GM18861 (cell line): ENCODE measurements at regions not wholly inside any gene's neighbourhood (a gene's known extent, or its start where the extent isn't known, plus 50 kb on each side); places are given as distances from the start of the nearest gene placed in this dataset.

Experiments used
- ATAC-seq: cut with Tn5 transposase; IDR thresholded peaks from one replicate; pipeline ENCODE4 v1.9.1; 2021; ENCODE audit not compliant: unreplicated experiment

GRCh38 chr21:43333298-43334062 is 93.5 kb downstream of the SIK1 start:
- no peak for ATAC-seq

DNA sequence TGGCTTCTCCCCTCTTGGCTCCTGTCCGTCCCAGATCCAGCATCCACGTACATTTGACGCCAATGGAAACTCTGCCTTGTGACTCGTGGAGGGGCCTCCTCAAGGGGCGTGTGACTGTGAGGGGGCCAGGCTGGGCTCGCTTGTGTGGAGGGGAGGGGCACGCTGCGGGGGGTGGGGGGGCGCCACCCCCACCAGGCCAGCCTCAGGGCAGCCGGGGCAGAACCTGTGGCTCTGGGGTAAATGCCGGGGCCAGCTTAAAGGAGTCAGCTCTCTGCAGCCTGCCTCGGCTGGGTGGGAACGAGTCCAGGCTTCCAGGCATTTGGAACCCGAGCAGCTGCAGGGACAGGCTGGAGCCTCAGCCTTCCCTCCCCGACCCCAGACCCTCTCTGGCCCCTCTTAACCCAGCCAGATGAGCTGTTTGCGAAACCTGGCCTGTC is 94.1 kb downstream of the SIK1 start:
- ATAC-seq = no peak

GRCh38 chr21:43331962-43332828 is 94.7 kb downstream of the SIK1 start:
- ATAC-seq = no peak

DNA sequence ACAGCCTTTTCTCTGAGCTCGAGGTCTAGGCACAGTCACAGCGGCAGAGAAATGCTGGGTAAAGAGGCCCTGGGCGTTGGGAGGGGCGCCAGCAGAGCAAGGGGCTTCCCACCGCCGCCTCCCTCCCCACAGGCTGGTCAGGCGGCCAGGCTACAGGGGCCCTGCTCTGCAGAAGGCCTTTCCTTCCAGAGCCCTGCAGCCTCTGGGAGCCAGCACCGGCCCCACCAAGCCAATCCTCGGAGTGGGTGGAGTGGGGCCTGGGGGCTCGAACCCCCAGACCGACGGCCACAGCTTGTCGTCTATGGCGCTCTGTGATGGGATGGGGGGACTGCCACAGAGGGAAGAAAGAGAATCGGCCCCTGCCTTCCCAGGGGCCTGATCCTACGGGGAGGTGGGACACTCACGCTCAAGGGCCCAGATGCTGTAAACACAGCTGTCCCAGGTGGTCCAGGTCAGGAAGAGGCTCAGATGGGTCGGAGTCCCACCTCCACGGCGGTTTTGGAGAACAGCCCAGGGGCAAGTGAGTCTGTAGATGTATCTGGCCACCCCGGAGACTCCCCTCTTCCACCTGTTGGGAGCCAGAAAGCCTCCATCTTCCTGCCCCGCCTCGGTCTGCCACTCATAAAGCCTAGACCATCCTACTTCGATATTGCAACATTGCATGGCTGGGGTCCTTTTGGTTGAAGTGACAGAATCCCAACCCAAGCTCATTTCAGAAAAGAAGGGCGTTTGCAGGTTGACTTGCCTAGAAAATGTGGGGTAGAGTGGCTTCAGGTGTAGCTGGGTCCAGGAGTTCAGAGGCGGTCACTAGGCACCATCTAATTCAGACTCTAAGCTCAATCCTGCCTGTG is 95.6 kb downstream of the SIK1 start:
- no peak for ATAC-seq

DNA sequence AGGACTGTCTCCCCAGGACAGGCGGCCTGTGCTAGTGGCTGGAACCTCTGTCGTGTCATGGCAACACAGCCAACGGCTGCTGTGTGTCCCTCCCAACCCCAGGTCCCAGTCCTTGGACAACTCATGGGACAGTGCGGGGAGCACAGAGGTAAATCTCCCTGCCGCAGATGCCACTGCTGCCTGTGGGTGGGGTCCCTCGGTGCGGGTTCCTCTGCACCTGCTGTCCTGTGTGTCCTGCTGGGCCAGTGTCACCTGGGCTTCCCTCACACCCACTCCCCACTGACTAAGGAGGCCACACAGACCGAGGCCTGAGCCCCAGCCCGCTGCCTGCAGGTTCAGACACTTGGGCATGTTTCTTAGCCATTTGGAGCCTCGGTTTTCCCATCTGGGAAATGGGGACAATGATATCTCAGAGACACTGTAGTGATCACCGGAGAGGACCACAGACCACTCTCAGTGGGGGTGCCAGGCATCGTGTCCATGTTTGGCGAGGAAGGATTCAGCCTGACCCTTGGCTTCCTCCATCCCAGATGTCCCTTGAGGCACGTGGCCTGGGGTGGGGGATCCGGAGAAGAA is 96.5 kb downstream of the SIK1 start:
- ATAC-seq = no peak

GRCh38 chr21:43329711-43330269 is 97.1 kb downstream of the SIK1 start:
- no peak for ATAC-seq

GRCh38 chr21:43328958-43329691 is 97.8 kb downstream of the SIK1 start:
- ATAC-seq = no peak

DNA sequence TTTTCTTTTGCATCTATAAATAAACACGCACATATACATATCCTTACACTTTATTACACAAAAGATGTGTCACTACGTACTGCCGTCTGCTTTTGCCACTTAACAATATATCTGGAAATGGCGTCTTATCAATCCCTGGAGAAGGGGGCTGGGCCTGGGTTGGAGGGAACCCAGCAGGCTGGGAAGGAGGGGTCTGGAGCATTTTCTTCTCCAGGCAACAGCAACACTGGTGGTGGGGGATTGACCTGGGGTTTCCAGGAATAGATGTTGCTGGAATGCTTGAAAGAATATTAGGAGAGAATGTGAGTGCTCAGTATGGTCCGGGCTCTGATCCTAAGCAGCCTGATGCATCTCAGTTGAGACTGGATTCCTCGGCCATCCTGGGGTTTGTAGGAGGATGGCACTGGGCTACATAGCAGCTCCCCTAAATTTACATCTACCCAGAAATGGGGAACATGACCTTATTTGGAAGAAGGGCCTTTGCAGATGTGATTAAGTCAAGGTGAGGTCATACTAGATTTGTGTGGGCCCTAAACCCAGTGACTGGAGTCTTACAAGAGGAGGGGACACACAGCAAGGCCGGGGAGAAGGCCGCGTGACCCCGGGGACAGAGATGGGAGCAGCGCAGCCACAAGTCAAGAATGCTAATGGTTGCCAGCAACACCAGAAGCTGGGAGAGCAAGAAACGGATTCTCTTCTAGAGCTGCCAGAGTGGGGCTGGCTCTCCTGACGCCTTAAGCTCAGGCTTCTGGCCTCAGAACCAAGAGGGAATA is 98.6 kb downstream of the SIK1 start:
- ATAC-seq = no peak

DNA sequence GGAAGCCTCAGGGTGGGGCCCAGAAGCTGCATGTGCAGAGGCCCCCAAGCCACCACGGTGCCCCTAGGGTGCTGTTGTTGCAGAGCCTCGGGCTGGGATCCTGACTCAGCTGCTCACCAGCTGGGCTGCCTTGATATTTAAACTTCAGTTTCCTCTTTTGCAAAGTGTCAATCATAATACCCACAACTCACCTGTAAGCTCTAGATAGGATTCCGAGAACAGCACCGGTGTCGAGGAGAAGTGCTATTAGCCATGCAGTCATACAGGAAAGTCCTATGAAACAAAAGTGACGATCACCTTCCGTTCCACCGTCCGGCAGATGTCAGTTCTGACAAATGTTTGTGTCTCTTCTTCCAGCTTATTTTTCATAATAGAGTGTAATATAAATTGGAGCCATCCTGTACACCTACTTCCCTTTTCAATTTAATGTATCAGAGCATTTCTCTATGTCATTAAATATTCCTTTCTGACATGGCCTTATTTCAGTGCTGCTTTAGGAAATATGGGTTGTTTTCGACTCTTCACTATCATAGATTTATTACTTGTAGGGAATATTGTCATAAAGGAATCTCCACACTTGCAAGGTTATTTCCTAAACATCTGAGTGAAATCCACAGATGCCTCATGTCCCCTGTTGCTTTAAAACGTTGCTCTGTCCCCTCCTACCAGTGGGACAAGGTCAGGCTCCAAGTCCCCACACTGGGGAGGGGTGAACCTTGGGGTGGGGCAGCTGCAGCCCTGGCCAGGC is 100.8 kb downstream of the SIK1 start:
- ATAC-seq = no peak

DNA sequence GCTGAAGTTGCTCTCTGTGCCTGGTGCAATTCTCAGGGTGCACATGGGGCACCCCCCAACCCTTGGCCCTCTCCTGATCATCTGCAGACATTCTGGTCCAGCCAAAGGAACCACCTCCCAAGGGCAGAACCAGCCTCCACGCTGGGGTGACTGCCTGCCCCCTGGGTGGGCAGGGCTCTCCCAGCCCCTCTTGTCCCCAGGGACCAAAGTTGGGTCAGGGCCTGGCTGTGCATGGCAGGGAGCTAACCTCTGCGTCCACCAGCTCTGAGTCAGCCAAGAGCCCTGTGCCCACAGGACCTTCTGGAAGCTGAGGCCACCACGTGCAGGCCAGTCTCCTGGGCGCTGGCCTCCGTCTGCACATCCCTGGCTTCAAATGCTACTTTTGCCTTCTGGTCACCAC is 101.9 kb downstream of the SIK1 start:
- no peak for ATAC-seq

- ATAC-seq = no peak
These were observed 102.3 kb downstream of the SIK1 start for GRCh38 chr21:43324596-43324995.

- ATAC-seq = no peak
These were observed 103.5 kb downstream of the SIK1 start for GRCh38 chr21:43323244-43324005.

DNA sequence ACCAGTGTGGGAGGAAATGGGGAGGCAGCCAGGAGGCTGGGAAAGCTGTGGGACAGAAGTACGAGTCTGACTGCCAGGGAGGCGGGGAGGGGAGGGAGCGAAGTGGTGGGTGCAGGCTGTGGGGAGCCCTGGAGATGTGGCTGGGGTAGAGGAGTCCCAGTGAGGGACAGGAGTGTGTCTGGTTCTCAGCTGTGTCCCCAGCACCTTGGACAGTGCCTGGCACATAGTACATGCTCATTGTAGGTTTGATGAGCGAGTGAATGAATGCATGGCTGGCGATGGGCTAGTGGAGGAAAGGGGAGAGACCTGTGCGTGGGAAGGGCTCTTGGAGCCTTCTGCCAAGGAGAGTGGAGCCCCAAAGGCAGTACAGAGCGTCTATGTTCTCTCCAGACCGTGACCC is 104.1 kb downstream of the SIK1 start:
- no peak for ATAC-seq

GRCh38 chr21:43322311-43322710 is 104.6 kb downstream of the SIK1 start:
- no peak for ATAC-seq

DNA sequence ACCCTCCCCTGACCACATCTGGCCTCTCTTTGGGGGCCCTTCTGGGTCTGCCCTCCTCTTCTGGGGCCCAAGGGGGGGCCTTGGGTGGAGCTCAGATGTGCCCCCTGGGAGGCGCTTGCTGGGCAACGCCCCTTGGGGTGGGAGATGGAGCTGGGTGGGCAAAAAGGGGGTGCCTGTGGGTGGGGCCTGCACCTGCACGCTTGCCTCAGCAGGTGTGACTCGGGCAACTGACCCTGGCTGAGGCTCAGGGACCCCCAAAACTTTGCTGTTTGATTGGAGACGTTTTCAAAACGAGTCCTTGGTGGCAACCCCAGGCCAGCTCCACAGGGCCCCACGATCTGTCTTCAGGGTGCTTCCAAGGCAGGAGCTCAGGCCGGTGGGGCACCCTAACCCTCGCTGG is 105.3 kb downstream of the SIK1 start:
- no peak for ATAC-seq

DNA sequence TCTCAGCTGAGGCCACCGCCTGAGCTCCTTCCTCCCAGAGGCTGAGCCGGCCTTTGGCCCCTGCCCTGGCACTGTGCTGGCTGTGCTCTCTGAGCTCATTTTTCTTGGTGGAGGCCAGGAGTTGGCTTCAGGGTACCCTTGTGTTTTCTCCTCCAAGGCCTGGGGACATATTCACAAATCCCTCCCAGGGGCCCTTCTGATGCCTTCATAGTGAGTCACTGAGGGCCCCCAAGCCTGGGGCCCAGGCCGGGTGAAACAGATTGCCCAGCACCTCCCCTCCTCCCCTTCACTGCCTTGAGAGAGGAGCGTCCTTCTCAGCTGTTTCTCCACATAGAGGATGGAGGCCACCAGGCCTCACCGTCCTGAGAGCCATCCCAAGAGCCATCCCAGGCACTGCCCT is 105.8 kb downstream of the SIK1 start:
- no peak for ATAC-seq

DNA sequence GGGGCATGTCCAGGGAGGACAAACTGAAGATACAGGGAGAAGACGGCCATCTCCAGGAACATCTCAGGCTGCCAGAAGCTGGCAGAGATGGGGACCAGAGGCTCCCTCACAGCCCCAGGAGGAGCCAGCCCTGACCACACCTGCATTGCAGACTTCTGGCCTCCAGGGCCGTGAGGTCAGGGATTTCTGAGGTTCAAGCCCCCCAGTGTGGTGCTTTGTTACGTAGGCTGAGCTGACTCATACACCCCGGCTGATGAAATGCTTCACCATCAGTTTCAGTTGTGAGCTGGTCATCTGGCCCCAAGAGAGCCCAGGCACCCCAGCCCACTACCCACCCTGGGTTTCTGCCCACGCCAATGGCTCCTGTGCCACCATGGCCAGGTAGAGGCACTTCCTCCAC is 106.4 kb downstream of the SIK1 start:
- no peak for ATAC-seq
